GM18867 (cell line): ENCODE measurements at regions not wholly inside any gene's neighbourhood (a gene's known extent, or its start where the extent isn't known, plus 50 kb on each side); places are given as distances from the start of the nearest gene placed in this dataset.

Experiments
- ATAC-seq: cut with Tn5 transposase; IDR thresholded peaks from one replicate; pipeline ENCODE4 v1.9.1; 2021; ENCODE audit warnings: mild to moderate bottlenecking, moderate library complexity; ENCODE audit not compliant: unreplicated experiment

DNA sequence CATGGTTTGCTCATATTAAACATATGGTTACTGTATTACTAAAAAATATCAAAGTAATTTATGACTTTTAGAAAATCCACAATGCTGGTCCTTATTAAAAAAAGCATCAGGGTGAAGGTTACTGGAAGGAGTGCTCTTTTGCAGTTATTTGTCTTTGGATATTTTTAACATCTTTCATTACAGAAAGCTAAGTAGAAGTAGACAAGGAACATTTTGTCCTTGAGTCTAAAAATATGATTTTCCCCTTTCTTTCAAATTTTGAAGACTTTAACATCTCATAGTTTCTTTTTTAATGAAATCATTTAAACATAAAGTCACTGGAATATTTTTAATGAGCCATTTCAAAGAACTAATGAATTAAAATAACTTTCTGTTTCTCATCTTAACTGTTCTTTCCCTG, 110.1 kb upstream of the TNS3 start:
- no peak for ATAC-seq

DNA sequence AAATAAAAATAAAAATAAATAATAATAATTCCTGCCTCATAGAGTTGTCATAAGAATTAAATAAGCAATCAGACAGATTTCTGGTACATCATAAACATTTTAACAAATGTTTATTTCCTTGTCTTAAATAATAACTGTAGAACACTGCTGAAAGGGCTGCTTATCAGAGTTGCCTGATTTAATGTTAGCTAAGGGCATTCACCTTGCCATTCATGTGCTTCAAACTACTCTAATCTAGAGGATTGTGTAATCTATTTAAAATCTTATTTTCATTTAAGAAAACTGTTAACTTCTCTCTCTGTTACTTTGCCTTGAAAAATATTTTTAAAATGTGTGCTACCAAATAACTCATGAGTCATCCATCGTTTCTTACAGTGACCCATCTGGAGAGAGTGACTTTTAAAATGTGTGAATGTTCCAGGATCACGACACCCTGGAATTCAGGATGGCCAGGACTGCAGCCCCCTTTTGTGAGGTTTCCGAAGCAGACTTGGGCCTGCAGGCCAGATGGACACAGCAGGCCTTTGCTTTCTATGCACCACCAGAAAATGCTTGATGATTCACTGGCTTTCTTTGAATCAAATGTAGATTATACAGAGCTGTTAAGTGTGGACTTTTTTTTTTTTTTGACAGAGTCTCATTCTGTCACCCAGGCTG, 109.1 kb upstream of the TNS3 start:
- ATAC-seq: no peak

DNA sequence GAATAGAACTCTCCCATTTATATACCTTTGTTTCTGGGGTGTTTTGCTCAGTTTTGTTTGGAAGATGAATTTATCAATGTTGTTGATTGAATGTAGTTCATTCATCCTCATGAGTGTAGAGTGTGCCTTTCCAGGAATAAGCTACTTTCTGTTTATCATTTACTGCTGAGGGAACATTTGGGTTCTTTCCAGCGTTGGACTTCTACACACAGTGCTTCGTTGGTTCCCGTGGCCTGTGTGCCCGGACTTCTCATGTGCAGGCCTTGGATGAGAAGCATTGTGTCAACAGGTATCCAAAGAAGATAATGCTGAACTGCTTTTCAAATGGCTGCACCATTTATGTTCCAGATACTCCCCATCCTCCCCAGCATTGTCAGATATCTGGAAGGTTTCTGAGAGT, 107.6 kb upstream of the TNS3 start:
- no peak for ATAC-seq

DNA sequence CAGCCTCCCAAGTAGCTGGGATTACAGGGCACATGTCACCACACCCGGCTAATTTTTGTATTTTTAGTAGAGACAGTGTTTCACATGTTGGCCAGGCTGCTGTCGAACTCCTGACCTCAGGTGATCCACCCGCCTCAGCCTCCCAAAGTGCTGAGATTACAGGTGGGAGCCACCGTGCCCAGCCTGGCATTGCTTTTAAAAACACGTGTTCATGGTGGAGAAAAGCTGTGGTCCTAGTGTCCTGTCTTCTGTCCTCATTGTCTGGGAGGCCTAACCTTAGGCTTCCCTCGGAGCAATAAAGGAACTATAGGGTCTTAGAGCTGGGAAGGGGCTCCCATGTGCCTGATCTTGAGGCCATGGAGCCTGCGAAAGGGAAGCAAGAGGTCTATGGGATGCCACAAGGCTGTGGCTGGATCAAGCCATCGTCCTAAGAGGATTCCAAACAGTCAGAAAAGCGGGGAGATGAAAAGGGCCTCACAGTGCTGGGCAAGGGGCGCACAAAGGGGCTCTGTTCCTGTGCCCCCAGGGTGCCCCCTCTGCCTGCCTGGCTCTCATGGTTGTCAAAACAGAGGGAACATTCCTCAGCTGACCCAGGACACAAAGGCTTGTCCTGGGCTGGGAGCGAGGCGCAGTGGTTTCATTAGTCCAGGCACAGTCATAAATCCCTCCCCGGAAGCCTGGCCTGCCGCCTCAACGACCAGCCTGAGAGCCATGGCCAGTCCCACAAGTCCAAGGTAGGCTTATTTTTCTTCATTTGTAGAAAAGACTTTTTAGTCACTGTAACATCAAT, 106.6 kb upstream of the TNS3 start:
- no peak for ATAC-seq

DNA sequence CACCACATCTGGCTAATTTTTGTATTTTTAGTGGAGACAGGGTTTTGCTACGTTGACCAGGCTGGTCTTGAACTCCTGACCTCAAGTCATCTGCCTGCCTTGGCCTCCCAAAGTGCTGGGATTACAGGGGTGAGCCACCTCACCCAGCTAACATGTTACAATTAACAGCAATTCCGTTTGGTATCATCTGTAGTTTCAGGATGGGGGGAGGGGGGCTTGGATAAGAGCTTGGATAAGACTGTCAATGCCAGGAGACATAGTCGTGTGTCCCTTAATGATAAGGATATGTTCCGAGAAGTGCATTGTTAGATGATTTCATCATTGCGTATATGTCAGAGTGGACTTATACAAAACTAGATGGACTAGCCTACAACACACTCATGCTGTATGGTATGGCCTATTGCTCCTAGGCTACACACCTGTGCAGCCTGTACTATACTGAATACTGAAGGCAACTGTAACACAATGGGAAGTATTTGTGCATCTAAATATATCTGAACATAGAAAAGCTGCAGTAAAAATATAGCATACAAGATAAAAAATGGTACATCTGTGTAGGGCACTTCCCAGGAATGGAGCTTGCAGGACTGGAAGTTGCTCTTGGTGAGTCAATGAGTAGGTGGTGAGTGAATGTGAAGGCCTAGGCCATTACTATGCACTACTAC, 103.9 kb upstream of the TNS3 start:
- ATAC-seq: no peak

DNA sequence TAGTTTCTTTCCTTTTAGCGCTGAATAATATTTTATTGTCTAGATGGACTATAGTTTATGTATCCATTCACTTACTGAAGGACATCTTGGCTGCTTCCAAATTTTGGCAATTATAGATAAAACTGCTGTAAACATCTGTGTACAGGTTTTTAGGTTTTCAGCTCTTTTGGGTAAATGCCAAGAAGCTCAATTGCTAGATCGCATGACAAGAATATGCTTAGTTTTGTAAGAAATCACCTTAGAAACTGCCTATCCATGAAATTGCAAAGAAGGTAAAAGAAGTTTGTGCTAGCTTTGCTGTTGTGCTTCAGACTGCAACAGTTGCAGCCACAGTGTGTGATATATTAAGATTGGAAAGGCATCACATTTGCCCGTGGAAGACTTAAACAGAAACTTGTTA, 103.2 kb upstream of the TNS3 start:
- no peak for ATAC-seq

DNA sequence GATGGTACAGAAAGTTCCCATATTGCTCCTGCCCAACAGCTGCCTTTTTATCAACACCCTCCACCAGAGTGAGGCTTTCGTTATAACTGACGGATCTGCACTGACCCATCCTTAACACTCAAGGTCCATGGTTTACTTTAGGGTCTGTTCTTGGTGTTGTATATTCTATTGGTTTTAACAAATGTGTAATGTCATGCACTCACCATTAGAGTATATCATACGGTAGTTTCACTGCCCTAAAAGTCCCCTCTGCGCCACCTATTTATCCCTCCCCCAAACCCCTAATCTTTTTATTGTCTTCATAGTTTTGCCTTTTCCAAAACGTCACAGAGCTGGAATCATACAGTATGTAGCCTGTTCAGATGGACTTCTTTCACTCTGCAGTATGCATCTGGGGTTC, 102.8 kb upstream of the TNS3 start:
- ATAC-seq: no peak

DNA sequence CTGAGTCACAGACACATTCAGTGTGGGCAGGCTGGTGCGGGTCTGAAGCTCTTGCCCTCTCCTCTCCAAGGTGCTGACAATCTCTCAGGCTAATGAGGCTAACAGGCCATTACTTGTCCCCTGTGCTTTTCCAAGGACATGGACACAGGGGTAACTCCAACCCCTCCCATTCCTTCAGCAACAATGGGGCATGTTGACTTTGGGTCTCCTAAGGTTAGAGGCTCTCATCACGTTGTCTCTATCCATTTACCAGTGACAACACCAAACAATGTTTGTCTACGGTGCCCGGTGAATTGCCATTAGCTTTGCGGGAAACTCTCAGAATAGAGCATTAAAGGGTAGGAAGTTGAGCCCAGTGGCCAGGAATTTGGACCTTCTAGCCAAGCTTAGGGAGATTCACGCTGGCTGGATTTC, 101.6 kb upstream of the TNS3 start:
- ATAC-seq: no peak

DNA sequence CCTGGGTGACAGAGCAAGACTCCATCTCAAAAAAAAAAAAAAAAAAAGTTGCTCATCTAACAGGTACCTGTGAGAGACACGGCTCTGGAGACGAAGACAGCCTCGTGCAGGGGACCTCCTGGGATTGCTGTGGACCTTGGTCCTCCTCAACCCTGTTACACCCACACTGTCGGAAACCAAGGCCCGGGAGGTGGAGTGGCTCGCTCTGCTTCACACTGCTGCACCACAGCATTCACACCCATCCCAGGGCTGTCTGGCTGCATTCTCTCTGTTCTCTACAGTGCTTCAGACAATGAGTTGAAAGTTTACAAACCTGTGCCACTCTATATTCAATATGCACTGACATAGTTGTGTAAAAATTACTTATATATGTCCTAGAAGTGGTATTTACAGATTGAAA, 101.0 kb upstream of the TNS3 start:
- no peak for ATAC-seq

DNA sequence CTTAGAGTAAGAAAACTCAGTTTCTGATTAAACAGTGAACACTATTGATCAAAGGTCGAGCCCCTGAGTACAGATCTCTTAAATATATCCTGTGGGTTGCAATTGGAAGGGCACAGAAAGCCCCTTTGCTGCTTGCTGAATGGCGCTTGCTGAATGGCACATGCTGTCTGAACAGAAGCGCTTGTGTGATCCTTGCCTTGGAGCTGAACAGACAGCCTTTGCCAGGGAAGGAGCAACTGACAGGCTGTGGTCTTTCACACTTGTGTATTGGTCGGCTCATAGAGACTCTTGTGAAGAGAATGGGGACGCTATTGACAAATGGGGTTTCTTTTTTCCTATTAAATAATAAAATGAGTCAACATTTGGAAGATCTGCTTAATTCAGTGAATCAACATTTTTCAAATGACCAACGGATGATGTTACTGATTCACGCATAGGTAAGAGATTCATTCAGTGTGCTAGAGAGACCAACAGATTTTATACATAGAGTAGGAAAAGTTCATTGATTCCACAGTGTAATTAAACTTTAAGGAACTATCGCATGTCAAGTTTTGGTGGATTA, 99.4 kb upstream of the TNS3 start:
- no peak for ATAC-seq

DNA sequence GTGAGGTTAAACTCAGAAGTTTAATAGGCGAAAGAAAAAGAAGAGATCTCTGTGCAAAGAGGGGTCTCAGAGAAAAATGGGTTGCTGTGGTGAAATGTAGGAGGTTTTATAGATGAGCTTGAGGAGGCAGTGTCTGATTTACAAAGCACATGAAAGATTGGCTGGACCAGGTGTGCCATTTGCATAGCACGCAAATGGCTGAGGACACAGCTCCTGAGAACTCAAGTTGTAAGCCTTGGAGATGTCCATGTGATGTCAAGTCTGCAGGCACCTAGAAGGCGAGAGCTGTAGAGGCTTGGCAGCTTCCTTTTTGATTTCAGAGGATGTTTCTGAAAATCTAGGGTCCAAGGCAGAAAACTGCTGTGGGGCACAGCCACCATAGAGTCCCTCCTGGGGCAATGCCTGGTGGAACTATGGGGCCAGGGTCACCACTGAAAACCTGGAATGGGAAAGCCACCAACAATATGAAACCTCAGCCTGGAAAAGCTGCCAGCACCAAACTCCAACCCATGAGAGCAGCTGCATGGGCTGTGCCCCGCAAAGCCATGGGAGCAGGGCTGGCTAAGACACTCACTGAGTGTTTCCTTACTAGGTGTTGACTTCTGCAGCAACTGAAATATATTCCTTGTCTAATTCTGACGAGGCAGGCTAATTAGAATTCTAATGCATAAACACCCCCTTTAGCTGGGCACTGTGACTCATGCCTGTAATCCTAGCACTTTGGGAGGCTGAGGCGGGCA, 96.9 kb upstream of the TNS3 start:
- no peak for ATAC-seq

DNA sequence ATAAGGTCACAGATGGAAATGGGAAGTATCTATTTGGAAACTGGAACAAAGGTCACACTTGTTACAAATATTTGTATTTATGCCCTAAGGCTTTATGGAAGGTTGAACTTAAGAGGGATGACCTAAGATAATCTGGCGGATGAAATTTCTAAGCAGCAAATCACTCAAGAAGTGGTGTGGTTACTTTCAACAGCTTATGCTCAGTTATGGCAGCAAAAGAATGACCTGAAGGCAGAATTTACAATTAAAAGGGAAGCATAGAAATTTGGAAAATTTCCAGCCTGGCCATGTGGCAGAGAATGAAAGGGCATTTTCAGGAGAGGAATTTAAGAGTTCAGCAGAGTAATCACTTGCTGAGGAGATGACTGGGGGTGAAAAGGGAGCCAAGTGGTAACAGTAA, 95.8 kb upstream of the TNS3 start:
- no peak for ATAC-seq

DNA sequence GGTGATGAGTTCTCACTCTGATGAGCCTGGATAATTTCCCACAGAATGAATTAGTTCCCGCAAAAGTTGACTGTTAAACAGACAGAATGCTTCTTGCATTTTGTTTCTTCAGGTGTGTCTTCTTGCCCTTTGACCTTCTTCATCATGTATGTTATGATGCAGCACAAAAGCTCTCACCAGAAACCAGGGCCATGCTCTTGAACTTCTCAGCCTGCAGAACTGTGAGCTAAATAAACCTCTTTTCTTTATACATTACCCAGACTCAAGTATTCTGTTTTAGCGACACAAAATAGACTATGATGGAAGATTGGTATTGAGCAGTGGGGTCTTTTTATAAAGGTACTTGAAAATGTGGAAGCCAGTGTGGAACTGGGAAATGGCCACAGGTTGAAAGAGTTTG, 95.2 kb upstream of the TNS3 start:
- ATAC-seq: no peak

DNA sequence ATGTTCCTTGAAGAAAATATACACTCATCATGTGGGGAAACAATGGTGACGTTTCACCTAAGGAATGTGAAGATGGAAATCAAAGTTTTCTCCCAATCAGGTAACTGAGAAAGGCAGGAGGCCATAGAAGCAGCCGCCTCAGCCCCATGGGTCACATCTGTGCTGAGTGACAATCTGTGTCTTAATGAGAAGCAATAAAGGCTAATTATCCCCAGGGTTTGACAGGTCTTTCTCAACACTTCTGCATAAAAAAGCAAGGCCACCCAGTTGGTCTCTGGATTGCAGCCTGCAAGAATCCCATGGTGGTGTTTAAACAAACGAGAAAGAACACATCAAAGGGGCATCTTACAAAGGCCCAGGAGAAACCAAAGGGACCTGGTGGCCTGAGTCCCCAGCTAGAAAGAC, 91.1 kb upstream of the TNS3 start:
- no peak for ATAC-seq

DNA sequence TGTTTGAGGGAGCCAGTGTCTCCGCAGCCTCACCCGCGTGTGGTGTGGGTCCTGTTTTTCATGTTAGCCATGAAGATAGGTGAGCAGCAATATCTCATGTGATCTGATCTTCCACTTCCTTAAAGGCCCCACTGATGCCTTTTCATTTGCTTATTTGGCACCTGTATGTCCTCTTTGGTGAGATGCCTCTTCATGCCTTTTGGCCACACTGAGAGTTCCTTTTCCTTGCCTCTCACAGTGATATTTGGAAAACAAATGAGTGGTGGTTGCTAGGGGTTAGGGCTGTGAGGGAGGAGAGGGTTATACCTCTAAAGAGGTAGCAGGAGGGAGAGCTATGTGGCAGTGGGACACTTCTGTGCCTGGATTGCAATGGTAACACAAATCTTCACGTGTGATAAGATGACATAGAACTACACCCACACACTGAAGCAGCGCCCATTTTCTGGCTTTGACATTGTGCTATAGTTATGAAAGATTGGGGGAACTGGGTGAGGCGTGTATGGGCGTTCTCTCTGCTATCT, 90.4 kb upstream of the TNS3 start:
- no peak for ATAC-seq

DNA sequence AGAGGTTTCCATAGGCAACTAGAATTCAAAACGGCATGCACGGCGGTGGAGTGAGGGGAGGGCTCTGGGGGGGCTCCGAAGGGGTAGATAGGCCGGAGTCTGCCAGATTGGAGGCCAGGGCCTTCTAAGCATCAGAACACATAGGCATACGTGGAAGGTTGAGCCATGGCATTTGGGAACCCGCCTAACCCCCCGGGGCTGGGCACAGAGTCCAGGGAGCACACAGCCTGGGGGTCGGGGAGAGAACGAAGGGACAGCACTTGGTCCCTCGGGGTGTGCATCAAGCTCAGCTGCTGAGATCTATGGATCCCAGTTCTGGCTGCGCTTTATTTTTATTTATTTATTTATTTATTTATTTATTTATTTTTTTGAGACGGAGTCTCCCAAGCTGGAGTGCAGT, 89.4 kb upstream of the TNS3 start:
- no peak for ATAC-seq

DNA sequence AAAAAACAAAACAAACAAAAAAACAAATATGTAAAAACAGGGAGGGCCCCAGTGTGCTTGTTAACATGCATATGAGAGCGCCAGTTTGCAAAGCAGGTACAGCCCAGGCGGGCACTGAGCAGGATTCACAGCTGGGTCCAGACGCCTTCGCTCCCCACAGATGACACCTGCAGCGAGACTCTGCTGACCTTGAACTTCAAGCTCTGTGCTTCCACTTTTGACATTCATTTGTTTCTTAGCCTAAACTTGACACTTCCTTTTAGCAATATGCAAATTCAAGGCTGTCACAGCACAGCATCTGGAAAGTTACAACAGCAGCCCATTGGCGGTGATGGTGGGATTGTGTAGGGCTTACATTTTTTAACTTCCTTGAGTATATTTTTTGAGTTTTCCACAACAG, 88.8 kb upstream of the TNS3 start:
- ATAC-seq: peak; percentile 92

DNA sequence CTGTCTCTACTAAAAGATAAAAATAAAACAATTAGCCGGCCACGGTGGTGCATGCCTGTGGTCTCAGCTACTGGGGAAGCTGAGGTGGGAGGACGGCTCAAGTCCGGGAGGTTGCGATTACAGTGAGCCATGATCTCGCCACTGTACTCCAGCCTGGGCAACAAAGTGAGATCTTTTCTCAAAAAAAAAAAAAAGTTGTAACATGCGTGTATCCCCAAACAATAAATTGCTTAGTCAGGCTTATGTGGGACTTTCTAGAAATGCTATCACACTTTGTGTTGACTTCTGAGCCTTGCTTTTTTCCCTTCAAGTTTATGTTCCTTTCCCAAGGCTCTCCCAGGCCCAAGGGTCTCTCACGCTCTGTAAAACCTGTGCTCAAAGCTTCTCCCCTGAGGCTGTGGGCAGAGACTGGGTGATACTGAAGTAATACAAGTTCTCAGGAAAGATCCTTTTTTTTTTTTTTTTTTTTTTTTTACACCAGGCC, 88.0 kb upstream of the TNS3 start:
- no peak for ATAC-seq

DNA sequence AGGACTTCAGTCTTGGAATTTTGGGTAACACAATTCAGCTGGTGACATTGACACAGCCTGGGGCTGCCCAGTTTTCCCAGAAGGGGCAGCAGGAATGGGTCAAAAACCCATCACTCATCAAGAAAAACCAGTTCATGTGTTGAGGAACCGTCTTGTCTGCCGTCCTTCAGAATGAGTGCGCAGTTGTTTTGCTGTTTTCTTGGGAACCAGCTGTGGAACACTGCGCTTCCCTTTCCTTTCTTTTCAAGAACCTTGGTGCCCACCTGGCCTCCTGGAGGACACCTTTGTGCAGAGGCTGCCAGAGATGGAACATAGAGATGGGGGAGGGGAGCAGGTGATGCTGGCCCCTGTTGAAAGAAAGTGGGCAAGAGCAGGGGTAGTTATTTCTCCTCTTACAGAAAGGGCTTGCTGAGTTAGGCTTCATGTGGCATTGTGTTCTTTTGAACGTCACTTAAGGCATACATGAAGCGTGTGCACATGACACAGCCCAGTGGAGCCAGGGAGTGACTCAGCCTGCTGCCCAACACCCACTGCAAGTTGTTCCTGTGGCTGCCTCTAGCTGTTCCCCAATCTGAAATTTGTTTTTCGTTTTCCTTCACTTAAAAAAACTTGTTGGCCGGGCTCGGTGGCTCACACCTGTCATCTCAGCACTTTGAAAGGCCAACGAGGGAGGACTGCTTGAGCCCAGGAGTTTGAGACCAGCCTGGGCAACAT, 87.4 kb upstream of the TNS3 start:
- peak; percentile 59 for ATAC-seq

DNA sequence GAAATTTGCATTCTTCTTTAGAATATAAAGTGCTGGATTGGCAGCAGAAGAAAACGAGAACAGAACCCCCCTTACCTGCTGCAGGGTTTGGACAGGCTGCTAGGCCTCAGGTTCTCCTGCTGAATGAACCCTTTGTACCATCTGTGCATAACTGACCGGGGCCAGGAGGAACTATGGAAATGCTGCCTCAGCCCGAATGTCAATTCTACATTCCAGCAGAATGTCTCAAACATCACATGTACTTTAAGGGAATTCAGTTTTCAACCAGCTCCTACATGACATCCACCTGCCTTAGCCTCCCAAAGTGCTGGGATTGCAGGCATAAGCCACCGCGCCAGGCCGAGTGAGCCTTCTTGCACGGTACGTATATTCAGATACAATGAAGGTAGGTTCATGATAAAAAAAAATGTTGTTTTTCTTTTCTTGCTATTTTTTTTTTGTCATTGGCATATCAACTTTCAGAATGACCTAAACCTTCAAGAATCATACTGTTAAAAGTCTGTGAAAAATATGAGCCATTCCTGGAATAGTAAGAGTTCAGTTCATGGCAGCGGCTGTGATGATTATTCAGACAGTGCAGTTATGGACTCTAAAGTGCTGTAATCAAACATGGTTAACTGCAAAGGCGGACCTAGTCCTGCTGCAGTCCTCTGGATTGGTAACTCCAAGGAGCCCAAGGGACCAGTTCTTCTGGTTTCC, 84.4 kb upstream of the TNS3 start:
- no peak for ATAC-seq
